ENCODE measurements at regions not wholly inside any gene's neighbourhood (a gene's known extent, or its start where the extent isn't known, plus 50 kb on each side); places are given as distances from the start of the nearest gene placed in this dataset.

- no peak for DNase-seq (ENCODE audit: low spot score)
Observed at GRCh38 chr1:2969845-2970291, 51.4 kb upstream of the ACTRT2 start.

- no peak for DNase-seq (ENCODE audit: low spot score)
Observed at GRCh38 chr1:2970311-2971071, 50.8 kb upstream of the ACTRT2 start.

GRCh38 chr1:2971101-2971501 lies 50.2 kb upstream of the ACTRT2 start:
- no peak for DNase-seq (ENCODE audit: low spot score)

Measured in umbilical cord (tissue), 1 donor.